ENCODE measurements at regions not wholly inside any gene's neighbourhood (a gene's known extent, or its start where the extent isn't known, plus 50 kb on each side); places are given as distances from the start of the nearest gene placed in this dataset.
"Not testable (repeated sequence)": the region's sequence is repeated elsewhere in the genome, so short reads cannot be mapped to it uniquely, and the experiment has no call there.

DNA sequence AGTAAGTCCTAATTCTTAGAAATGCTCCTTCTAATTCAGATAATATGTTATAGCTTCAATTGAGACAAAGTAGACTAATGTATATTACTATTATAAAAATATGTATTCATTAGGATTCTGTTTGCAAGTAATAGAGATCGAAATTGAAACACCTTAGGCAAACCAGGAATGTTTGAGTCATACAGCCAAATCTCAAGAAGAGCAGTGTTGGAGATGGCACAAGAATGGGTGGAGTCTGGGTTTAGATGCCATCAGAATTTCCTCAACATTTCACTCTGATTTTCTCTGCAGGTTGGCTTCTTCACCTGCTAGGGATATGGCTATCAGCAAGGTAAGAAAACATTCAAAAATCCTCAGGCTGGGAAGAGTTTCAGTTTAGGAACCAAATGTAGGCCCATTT is 405.4 kb downstream of the CCDC85A start:
- DNase-seq (ENCODE audit: low read depth): no peak
- no peaks in the 10 kb centered on the region for H3K36me3 ChIP-seq (ENCODE audit: control insufficient read depth, insufficient read depth, low read length)
- no peaks in the 10 kb centered on the region for H3K27me3 ChIP-seq (ENCODE audit: control insufficient read depth, insufficient read depth, low read length)
- TF ChIP-seq, protein P1, sequence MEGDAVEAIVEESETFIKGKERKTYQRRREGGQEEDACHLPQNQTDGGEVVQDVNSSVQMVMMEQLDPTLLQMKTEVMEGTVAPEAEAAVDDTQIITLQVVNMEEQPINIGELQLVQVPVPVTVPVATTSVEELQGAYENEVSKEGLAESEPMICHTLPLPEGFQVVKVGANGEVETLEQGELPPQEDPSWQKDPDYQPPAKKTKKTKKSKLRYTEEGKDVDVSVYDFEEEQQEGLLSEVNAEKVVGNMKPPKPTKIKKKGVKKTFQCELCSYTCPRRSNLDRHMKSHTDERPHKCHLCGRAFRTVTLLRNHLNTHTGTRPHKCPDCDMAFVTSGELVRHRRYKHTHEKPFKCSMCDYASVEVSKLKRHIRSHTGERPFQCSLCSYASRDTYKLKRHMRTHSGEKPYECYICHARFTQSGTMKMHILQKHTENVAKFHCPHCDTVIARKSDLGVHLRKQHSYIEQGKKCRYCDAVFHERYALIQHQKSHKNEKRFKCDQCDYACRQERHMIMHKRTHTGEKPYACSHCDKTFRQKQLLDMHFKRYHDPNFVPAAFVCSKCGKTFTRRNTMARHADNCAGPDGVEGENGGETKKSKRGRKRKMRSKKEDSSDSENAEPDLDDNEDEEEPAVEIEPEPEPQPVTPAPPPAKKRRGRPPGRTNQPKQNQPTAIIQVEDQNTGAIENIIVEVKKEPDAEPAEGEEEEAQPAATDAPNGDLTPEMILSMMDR (IDR thresholded peaks at IDR 0.05; ENCODE audit: insufficient read depth, low read length, poor library complexity, severe bottlenecking): no peak
- H3K4me3 ChIP-seq (ENCODE audit: low read depth, low read length): no peak overlapping the region

DNA sequence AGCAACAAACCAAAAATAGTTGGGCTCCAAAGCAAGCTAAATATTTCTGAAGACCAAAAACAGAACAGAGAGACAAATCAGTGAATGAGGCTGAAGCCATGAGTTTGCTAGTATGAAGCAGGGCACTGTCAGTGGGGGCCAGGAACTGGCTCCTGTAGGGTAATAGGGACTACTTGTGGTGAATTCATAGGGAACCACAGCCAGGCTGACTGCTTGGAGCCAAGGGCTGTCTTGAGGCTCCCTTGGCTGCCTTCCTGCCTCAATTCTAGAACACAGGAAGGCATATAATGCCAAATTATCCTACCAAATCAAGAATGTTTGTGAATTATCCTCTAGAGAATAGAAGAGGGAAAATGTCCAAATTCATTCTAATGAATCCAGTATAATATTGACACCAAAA is 406.0 kb downstream of the CCDC85A start:
- Histone ChIP-seq H3K4me3 (ENCODE audit: low read depth, low read length) (no peak overlapping the region), H3K27me3 (ENCODE audit: control insufficient read depth, insufficient read depth, low read length) (no peaks in the 10 kb centered on the region), H3K36me3 (ENCODE audit: control insufficient read depth, insufficient read depth, low read length) (no peaks in the 10 kb centered on the region)
- DNase-seq (ENCODE audit: low read depth): no peak
- TF ChIP-seq, protein P1 (IDR thresholded peaks at IDR 0.05; ENCODE audit: insufficient read depth, low read length, poor library complexity, severe bottlenecking): no peak

DNA sequence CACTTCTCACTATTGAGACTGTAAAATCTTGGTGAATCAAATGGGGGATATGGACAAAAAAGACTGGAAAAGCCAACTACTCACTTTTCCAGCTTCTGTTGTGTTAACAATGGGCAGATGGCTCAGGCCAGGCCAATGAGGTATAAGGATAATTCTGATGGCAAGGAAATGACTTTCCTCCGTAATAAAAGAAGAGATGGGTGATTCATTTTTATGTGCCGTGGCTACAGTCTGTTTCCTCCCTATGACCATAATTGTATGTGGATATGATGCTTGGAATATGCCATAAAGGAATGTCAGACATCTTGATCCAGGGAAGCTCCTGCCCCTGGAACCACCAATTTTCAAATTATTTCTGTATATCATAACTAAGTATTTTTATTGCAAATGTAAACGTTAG is 406.8 kb downstream of the CCDC85A start:
- Histone ChIP-seq H3K27me3 (ENCODE audit: control insufficient read depth, insufficient read depth, low read length) (no peaks in the 10 kb centered on the region), H3K36me3 (ENCODE audit: control insufficient read depth, insufficient read depth, low read length) (no peaks in the 10 kb centered on the region), H3K4me3 (ENCODE audit: low read depth, low read length) (no peak overlapping the region)
- no peak for DNase-seq (ENCODE audit: low read depth)
- TF ChIP-seq, protein P1 (IDR thresholded peaks at IDR 0.05; ENCODE audit: insufficient read depth, low read length, poor library complexity, severe bottlenecking): no peak

DNA sequence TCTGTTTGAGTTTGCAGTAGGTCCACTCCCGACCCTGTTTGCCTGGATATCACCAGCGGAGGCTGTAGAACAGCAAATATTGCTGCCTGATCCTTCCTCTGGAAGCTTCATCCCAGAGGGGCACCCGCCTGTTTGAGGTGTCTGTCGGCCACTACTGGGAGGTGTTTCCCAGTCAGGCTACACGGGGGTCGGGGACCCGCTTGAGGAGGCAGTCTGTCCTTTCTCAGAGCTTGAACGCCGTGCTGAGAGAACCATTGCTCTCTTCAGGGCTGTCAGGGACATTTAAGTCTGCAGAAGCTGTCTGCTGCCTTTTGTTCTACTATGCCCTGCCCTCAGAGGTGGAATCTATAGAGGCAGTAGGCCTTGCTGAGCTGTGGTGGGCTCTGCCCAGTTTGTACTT is 422.3 kb downstream of the CCDC85A start:
- DNase-seq (ENCODE audit: low read depth); H3K36me3 ChIP-seq (ENCODE audit: control insufficient read depth, insufficient read depth, low read length); H3K27me3 ChIP-seq (ENCODE audit: control insufficient read depth, insufficient read depth, low read length); H3K4me3 ChIP-seq (ENCODE audit: low read depth, low read length): not testable (repeated sequence)

DNA sequence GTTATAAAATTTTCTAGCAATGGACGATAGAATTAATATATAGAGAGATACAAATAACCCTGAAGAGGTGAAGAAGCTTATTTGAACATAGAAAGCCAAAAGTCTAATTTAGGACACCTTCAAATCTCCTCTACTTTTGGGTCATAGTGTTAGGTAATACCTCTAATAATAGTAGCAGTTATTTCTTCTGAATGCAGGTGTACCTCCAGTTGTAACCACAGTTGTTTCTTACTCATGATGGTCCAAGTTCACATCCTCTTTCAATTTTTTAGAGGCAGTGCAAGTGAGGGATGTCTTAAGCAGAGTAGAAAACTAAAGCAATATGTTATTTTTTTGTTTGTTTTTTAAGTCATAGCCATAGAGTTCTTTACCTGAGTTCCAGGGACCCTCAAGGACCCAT is 429.5 kb downstream of the CCDC85A start:
- DNase-seq (ENCODE audit: low read depth): no peak
- Histone ChIP-seq H3K27me3 (ENCODE audit: control insufficient read depth, insufficient read depth, low read length) (no peaks in the 10 kb centered on the region), H3K36me3 (ENCODE audit: control insufficient read depth, insufficient read depth, low read length) (no peaks in the 10 kb centered on the region), H3K4me3 (ENCODE audit: low read depth, low read length) (no peak overlapping the region)
- TF ChIP-seq, protein P1 (IDR thresholded peaks at IDR 0.05; ENCODE audit: insufficient read depth, low read length, poor library complexity, severe bottlenecking): no peak

DNA sequence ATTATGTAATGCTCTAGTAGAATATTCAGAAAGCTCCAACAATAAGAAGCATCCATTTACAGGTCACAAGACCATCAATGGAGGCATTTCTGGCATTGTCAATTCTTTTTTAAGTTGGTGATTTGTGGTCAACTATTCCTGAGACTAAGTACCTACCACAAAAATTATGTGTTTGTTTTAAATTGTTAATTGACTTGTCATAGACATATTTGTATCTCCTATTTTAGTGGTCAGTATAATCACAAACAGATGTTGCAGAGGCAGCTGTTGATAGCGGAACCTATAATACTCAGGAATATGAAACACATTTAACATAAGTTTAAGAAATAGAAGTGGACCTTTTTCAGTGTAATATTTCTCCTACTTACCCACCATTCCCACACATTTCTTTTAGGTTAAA is 430.1 kb downstream of the CCDC85A start:
- TF ChIP-seq, protein P1 (IDR thresholded peaks at IDR 0.05; ENCODE audit: insufficient read depth, low read length, poor library complexity, severe bottlenecking): no peak
- H3K27me3 ChIP-seq (ENCODE audit: control insufficient read depth, insufficient read depth, low read length): no peaks in the 10 kb centered on the region
- H3K36me3 ChIP-seq (ENCODE audit: control insufficient read depth, insufficient read depth, low read length): no peaks in the 10 kb centered on the region
- DNase-seq (ENCODE audit: low read depth): no peak
- no peak overlapping the region for H3K4me3 ChIP-seq (ENCODE audit: low read depth, low read length)
